IPS DF 6.9 (cell line): ENCODE measurements at regions not wholly inside any gene's neighbourhood (a gene's known extent, or its start where the extent isn't known, plus 50 kb on each side); places are given as distances from the start of the nearest gene placed in this dataset.

Experiments
- DNase-seq: peaks from one replicate; pipeline ENCODE4 v3.0.0-alpha.2; 2013; ENCODE audit warnings: low read depth, low spot score
- H3K27ac ChIP-seq: one replicate; pipeline ENCODE4 v1.5.1; 2013; ENCODE audit warnings: low read length, control low read depth
- H3K27me3 ChIP-seq: 2 replicates; pipeline ENCODE4 v1.6.1; 2013; ENCODE audit warnings: mild to moderate bottlenecking, low read length; ENCODE audit not compliant: control insufficient read depth, insufficient read depth
- H3K36me3 ChIP-seq: 2 replicates; pipeline ENCODE4 v1.6.1; 2013; ENCODE audit warnings: low read length; ENCODE audit not compliant: control insufficient read depth, insufficient read depth
- H3K4me1 ChIP-seq: 2 replicates; pipeline ENCODE4 v1.6.1; 2013; ENCODE audit warnings: low read length; ENCODE audit not compliant: control insufficient read depth, insufficient read depth
- H3K4me3 ChIP-seq: 2 replicates; pipeline ENCODE4 v1.5.1; 2013; ENCODE audit warnings: mild to moderate bottlenecking, low read length
- H3K9me3 ChIP-seq: 2 replicates; pipeline ENCODE4 v1.6.1; 2013; ENCODE audit warnings: low read length, inconsistent platforms; ENCODE audit not compliant: control insufficient read depth, insufficient read depth
- WGBS: extraction: QIAGEN DNeasy Blood & Tissue Kit; methylation state at CpG from one replicate; pipeline ENCODE4 v1.1.7; 2013; ENCODE audit warnings: mixed read lengths, missing lambda C conversion rate; ENCODE audit not compliant: insufficient read length, insufficient coverage; 5-methylcytosine and 5-hydroxymethylcytosine counted together

- WGBS, result no CpG with 5 or more reads among the region's 4 CpGs
- Histone ChIP-seq H3K36me3 (no peaks in the 10 kb centered on the region), H3K27ac (no peak overlapping the region), H3K4me3 (no peak overlapping the region), H3K9me3 (peaks cover 8% of the 10 kb centered on the region), H3K4me1 (no peaks in the 10 kb centered on the region), H3K27me3 (no peaks in the 10 kb centered on the region)
- DNase-seq, result no peak
Measured at GRCh38 chr1:5373281-5373680, 618.9 kb downstream of the NPHP4 start.

DNA sequence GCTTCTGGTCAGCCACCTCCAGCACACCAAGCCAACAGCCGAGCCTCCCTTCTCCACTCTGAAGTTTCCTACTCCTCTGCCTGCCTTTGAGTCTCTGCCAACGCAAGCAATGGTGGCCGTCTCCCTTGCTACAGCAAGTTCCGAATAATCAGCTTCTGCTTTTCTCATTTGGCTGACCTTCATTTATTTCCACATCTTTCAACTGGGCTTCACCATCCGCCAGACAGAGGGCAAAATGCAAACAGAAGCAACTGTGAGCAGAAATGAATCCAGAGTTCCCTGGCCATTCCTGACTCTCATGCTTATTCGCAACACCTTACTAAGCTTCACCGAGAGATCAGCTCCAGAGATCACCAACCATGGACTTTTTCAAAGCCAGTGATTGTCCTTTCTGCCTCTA lies 621.0 kb downstream of the NPHP4 start:
- Histone ChIP-seq H3K36me3 (no peaks in the 10 kb centered on the region), H3K27ac (no peak overlapping the region), H3K4me3 (no peak overlapping the region), H3K4me1 (no peaks in the 10 kb centered on the region), H3K27me3 (no peaks in the 10 kb centered on the region), H3K9me3 (peaks cover 6% of the 10 kb centered on the region; the same call in 1 of the 2 replicates)
- no peak for DNase-seq
- no CpG with 5 or more reads among the region's 7 CpGs for WGBS

GRCh38 chr1:5370311-5370710 lies 621.9 kb downstream of the NPHP4 start:
- no peak overlapping the region for H3K4me3 ChIP-seq
- no peaks in the 10 kb centered on the region for H3K4me1 ChIP-seq
- WGBS, result no CpG with 5 or more reads among the region's 3 CpGs
- no peaks in the 10 kb centered on the region for H3K36me3 ChIP-seq
- H3K9me3 ChIP-seq, result peaks cover 9% of the 10 kb centered on the region
- H3K27me3 ChIP-seq, result no peaks in the 10 kb centered on the region
- no peak overlapping the region for H3K27ac ChIP-seq
- no peak for DNase-seq

GRCh38 chr1:5369223-5369622 lies 623.0 kb downstream of the NPHP4 start:
- DNase-seq, result no peak
- WGBS, result no CpG with 5 or more reads among the region's 1 CpG
- Histone ChIP-seq H3K27ac (no peak overlapping the region), H3K4me3 (no peak overlapping the region), H3K36me3 (no peaks in the 10 kb centered on the region), H3K4me1 (no peaks in the 10 kb centered on the region), H3K9me3 (peaks cover 9% of the 10 kb centered on the region), H3K27me3 (no peaks in the 10 kb centered on the region)

DNA sequence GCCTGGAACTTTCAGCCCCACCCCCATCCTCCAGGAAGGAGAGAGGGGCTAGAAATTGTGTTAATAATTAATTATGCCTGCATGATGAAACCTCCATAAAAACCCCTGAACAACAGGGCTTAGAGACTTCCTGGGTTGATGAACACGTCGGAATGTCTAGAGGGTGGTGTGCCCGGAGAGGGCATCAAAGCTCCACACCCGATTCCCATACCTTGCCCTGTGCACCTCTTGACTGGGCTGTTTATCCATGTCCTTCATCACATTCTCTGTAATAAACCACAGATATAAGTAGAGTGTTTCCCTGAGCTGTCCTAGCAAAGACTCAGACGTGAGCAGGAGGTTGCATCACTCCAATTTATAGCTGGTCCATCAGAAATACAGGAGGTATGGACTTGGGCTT lies 624.0 kb downstream of the NPHP4 start:
- H3K27me3 ChIP-seq, result no peaks in the 10 kb centered on the region
- no peaks in the 10 kb centered on the region for H3K4me1 ChIP-seq
- no peak for DNase-seq
- peaks cover 5% of the 10 kb centered on the region for H3K9me3 ChIP-seq
- H3K36me3 ChIP-seq, result no peaks in the 10 kb centered on the region
- no CpG with 5 or more reads among the region's 5 CpGs for WGBS
- H3K4me3 ChIP-seq, result no peak overlapping the region
- H3K27ac ChIP-seq, result no peak overlapping the region

DNA sequence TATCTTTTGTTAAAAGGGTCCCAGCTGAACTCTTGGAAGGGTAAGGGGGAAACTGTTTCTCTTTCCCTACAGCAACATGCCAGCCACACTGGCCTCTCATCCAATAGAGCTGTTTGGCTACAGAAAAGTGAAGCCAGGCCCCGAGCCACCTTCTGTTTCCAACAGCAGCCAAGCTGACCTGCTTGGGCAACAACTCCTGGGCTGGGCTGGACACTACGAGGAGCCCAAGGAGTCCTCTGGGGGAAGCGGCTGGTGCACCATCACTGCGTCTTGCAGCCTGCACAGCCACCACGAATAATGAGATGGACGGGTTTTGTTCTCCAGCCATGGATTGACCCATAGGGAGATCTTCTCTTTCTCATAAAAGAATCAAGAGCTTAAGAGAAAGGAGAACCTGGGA lies 624.9 kb downstream of the NPHP4 start:
- H3K27me3 ChIP-seq, result no peaks in the 10 kb centered on the region
- no peak for DNase-seq
- no CpG with 5 or more reads among the region's 6 CpGs for WGBS
- no peak overlapping the region for H3K4me3 ChIP-seq
- H3K4me1 ChIP-seq, result no peaks in the 10 kb centered on the region
- H3K36me3 ChIP-seq, result no peaks in the 10 kb centered on the region
- peaks cover 2% of the 10 kb centered on the region for H3K9me3 ChIP-seq
- no peak overlapping the region for H3K27ac ChIP-seq

GRCh38 chr1:5365751-5366150 lies 626.5 kb downstream of the NPHP4 start:
- DNase-seq, result no peak
- H3K27ac ChIP-seq, result no peak overlapping the region
- H3K4me1 ChIP-seq, result no peaks in the 10 kb centered on the region
- peaks cover 2% of the 10 kb centered on the region for H3K9me3 ChIP-seq
- no CpG with 5 or more reads among the region's 5 CpGs for WGBS
- no peak overlapping the region for H3K4me3 ChIP-seq
- H3K36me3 ChIP-seq, result no peaks in the 10 kb centered on the region
- no peaks in the 10 kb centered on the region for H3K27me3 ChIP-seq

- no CpG with 5 or more reads among the region's 6 CpGs for WGBS
- Histone ChIP-seq H3K4me1 (no peaks in the 10 kb centered on the region), H3K4me3 (no peak overlapping the region), H3K27ac (no peak overlapping the region), H3K27me3 (no peaks in the 10 kb centered on the region), H3K9me3 (peaks cover 2% of the 10 kb centered on the region), H3K36me3 (no peaks in the 10 kb centered on the region)
- DNase-seq, result no peak
Measured at GRCh38 chr1:5364591-5364990, 627.6 kb downstream of the NPHP4 start.

- Histone ChIP-seq H3K27me3 (no peaks in the 10 kb centered on the region), H3K4me3 (no peak overlapping the region), H3K9me3 (no peaks in the 10 kb centered on the region; the same call in 1 of the 2 replicates), H3K4me1 (no peaks in the 10 kb centered on the region), H3K36me3 (no peaks in the 10 kb centered on the region), H3K27ac (no peak overlapping the region)
- no peak for DNase-seq
- no CpG with 5 or more reads among the region's 3 CpGs for WGBS
Measured at GRCh38 chr1:5354681-5355080, 637.5 kb downstream of the NPHP4 start.

DNA sequence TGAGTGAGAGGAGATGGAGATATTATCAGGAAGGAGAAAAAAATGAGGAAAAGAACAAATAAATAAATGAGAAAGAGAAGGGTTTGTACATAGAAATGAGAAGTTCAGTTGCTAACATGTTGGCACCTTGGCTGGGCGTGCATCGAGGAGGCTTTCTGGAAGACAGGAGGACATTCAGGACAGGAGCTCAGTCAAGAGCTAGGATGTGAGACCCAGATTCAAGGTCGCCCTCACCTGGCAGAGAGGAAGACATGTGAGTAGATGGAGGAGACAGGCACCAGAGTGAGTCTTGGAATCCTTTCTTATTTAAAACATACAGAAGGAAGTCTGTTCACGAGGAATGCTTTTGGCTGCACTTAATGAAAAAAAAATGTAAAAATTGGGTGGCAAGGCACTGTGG lies 640.9 kb downstream of the NPHP4 start:
- no peak overlapping the region for H3K4me3 ChIP-seq
- H3K27ac ChIP-seq, result no peak overlapping the region
- no CpG with 5 or more reads among the region's 4 CpGs for WGBS
- H3K4me1 ChIP-seq, result no peaks in the 10 kb centered on the region
- no peaks in the 10 kb centered on the region for H3K27me3 ChIP-seq
- peaks cover 3% of the 10 kb centered on the region for H3K9me3 ChIP-seq
- DNase-seq, result no peak
- no peaks in the 10 kb centered on the region for H3K36me3 ChIP-seq

GRCh38 chr1:5349526-5349925 lies 642.7 kb downstream of the NPHP4 start:
- Histone ChIP-seq H3K4me3 (no peak overlapping the region), H3K27me3 (no peaks in the 10 kb centered on the region), H3K9me3 (peaks cover 3% of the 10 kb centered on the region), H3K4me1 (no peaks in the 10 kb centered on the region), H3K27ac (no peak overlapping the region), H3K36me3 (no peaks in the 10 kb centered on the region)
- no CpG with 5 or more reads among the region's 6 CpGs for WGBS
- DNase-seq, result no peak
